ENCODE measurements at regions not wholly inside any gene's neighbourhood (a gene's known extent, or its start where the extent isn't known, plus 50 kb on each side); places are given as distances from the start of the nearest gene placed in this dataset.

DNA sequence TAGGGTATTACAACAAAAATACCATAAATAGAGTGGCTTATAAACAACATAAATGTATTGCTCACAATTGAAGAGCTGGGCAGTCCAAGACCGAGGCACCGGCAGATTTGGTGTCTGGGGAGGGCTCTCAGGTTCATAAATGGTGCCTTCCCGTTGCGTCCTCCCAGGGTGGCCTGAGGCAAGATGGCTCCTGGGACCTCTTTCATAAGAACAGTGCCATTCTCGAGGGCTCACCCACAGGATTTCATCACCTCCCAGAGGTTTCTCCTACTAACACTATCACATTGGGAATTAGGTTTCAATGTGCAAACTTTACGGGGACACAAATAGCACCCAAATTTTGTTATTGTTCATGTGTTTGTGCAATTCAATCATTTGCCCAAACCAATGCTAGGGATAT lies 793.5 kb upstream of the HS6ST1 start:
- DNase-seq (ENCODE audit: low read depth, low spot score): no peak

DNA sequence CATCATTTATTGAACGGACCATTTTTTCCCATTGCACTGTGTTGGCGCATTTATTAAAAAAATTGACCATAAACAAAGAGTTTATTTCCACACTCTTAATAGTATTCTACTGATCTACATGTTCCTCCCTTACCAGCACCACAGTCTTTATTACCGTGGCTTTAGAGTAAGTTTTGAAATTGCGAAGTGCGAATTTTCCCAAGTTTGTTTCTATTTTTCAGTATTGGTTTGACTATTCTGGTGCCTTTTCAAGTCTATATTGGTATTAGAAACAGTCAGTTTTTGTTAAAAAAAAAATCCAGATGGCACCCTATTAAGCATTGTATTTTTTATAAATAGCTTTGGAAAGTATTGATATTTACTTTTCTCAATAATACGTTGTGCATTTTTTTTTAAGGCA lies 795.1 kb upstream of the HS6ST1 start:
- no peak for DNase-seq (ENCODE audit: low read depth, low spot score)

DNA sequence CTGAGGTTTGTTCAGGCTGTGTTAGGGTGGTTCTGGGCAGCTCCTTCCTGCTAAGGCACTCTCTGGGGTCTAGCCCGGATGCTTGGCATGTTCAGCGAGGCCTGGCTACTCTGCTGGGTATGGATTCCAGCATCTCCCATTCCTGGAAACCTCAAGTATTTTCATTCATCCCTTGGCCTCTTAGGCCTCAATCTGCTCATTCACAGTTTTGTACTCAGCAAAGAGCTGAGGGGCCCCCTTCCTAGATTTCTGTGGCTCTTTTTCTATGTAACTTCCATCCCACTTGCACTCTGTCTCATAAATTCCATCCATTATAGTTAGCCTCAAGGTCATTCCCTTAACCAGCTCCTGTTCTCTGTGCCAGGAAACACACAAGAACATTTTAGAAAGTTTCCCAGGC lies 798.8 kb upstream of the HS6ST1 start:
- DNase-seq (ENCODE audit: low read depth, low spot score): no peak

- DNase-seq (ENCODE audit: low read depth, low spot score): no peak
Measured at GRCh38 chr2:129118296-129118695, 799.6 kb upstream of the HS6ST1 start.

DNA sequence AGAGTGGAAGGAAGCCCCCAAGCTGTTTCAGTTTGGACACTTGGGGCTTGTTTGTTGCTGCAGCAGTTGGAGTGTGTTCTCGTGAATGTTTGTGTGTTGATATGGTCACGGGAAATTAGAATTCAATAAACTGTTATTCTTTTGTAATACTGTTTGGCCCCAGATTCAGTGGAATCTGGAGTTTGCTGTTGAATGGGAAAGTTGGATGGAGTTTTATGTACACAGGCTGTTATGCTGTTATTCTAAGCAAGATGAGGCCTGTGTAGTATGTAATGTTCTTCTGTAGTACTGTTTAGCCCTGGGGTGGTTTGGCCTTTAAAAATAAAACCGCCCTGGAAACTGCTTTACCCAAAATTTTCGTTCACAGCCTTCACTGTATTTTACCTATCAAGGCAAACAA lies 810.4 kb upstream of the HS6ST1 start:
- no peak for DNase-seq (ENCODE audit: low read depth, low spot score)

DNA sequence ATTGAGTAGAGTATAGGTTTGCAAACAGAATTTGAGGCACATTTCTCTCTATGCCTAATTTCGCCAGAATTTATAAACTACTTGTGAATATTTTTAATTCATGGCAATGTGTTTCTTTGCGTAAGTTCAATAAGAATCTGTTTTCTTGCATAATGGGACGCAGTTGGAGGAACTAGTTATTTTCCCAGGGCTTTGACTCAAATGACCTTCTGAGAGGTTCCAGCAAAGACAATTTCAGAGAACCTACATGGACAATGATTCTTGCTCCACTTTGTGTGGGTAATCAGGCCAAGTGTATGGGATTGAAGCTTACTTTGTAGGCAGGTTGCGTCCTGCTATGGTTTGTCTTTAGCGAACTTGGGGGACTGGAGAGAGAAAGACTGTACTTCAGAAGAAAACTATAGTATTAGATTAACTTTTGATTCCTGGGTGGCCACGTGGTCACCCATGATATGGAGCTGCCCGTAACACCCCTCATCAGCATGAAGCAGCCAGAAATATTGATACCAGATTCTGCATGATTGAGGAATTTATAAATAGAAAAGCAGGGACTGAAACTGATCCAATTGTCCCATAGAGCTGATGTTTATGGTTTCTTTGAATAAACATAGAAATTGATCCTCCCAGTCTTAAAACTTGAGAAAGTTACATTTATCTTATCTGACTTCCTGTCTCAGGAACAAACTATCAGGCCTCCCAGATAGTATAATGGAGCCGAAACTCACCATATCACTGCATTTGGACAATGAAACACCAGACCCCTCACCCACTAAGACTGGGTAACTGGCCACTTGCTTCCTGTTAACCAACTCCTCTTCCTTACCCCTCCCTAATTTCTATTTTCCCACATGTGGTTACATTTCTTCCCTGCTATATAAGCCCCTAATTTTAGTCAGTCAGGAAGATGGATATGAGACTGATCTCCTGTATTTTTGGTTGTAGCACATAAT lies 815.3 kb upstream of the HS6ST1 start:
- DNase-seq (ENCODE audit: low read depth, low spot score): no peak

- no peak for DNase-seq (ENCODE audit: low read depth, low spot score)
Measured at GRCh38 chr2:129135017-129135416, 816.3 kb upstream of the HS6ST1 start.

- no peak for DNase-seq (ENCODE audit: low read depth, low spot score)
Measured at GRCh38 chr2:129139380-129139779, 820.7 kb upstream of the HS6ST1 start.

- no peak for DNase-seq (ENCODE audit: low read depth, low spot score)
Measured at GRCh38 chr2:129142465-129142864, 823.8 kb upstream of the HS6ST1 start.

DNA sequence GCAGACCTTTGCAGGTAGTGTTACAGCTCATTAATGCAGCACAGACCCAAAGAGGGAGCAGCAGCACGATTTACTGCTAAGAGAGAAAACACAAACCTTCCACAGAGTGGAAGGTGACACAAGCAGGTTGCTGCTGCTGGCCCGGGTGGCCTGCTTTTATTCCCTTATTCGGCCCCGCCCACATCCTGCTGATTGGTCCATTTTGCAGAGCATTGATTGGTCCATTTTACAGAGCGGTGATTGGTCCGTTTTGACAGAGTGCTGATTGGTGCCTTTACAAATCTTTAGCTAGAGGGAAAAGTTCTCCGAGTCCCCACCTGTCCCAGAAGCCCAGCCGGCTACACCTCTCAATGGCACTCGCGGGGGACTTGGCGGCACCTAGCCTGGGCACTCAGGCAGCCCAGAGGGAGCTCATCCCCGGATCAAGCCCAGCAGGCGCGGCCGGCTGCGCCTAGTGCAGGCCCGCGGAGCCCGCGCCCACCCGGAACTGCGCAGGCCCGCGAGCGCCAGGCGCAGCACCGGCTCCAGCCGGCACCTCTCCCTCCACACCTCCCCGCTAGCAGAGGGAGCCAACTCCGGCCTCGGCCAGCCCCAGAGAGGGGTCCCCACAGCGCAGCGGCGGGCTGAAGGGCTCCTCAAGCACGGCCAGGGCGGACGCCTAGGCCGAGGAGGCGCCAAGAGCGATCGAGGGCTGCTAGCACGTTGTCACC lies 825.6 kb upstream of the HS6ST1 start:
- DNase-seq (ENCODE audit: low read depth, low spot score): no peak

- DNase-seq (ENCODE audit: low read depth, low spot score): no peak
Measured at GRCh38 chr2:129152514-129152913, 827.0 kb upstream of the RAB6C start.

GRCh38 chr2:129160879-129161278 lies 818.6 kb upstream of the RAB6C start:
- DNase-seq (ENCODE audit: low read depth, low spot score): no peak

- no peak for DNase-seq (ENCODE audit: low read depth, low spot score)
Measured at GRCh38 chr2:129164220-129164949, 815.1 kb upstream of the RAB6C start.

DNA sequence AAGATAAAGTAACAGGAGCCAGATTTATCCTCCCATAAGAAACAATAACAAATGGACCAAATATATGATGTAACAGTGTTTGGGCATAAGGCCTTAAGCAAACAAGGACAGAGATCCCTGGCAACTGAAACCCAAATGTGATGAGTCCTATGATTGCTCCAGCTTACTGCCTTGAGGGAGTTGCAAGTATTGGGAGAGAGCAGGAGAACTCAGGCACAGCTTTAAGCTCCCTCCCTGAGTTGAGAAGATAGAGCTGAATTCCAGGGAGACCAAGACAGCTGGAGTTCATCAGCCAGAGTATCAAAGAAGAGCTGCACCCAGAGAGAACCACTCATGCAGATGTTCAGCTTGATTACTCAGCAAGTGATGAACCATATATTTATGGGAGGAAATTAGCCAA lies 814.5 kb upstream of the RAB6C start:
- DNase-seq (ENCODE audit: low read depth, low spot score): no peak

- DNase-seq (ENCODE audit: low read depth, low spot score): no peak
Measured at GRCh38 chr2:129167456-129167855, 812.0 kb upstream of the RAB6C start.

DNA sequence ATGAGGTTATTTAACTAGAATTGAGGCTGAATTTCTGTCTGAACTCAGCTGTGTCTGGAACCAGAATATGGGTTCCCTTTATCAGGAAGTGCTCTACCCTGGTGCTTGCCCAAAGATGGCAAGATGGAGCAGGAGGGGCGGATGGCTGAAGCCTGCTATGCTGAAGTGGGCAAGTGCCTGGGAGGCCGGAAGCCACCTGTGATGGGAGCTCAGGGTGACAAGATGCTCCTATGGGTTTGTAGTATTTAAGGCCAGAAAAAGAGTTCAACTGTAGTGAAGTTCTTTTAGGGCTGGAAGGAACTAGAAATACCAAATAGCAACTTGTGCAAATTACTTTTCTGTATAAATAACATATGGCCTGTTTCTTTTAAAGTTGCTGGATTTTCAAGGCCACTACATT lies 808.9 kb upstream of the RAB6C start:
- no peak for DNase-seq (ENCODE audit: low read depth, low spot score)

DNA sequence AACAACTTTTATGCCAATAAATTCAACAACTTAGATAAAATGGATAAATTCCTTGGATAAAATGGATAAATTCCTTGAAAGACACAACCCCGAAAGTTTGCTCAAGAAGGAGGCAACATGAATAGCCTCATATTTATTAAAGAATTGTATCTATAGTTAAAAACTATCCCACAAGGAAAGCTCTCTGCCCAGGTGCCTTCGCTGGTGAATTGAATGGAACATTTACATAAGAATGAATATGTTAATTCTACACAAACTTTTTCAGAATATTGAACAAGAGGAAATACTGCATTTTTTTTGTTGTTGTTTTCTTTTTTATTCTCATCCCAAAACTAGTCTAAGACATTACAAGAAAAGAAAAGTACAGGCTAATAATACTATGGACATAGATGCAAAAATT lies 805.3 kb upstream of the RAB6C start:
- no peak for DNase-seq (ENCODE audit: low read depth, low spot score)

GRCh38 chr2:129175051-129175450 lies 804.4 kb upstream of the RAB6C start:
- no peak for DNase-seq (ENCODE audit: low read depth, low spot score)

DNA sequence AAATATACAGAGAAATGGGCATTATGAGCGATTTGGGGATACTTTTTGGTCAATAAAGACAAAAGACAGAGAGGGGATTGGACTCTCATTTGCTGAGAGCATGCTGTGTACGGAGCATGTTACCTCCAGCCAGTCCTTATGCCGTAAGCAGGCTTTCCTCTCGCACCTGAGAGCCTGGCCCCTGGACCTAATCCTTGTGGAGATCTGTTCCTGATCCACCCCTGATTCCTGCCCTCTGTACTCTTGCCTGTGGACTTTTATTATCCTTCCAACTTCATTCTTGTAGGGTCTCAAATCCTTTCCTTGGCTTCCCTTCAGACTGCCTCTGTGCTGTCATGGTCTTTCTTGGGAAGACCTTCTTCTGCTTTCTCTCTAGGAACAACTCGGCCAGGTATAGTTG lies 803.1 kb upstream of the RAB6C start:
- DNase-seq (ENCODE audit: low read depth, low spot score): no peak

DNA sequence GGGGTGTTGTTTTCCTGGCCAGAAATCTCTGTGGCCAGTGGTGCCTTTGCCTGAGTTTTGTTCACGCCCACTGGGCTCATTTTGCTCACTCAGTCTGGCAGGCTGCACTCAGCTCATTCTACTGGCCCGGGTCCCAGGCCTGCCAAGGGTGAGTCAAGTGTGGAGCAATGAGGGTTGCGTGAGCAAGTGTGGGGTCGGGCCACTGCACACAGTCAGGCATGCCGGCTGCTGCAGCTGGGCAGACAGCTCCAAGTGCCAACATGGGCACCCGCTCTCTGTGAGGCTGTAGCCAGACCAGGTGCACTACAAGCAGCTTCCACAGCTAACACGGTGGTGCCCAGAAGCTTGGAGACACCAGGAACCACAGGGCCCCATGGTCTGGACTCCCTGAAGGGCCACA lies 801.1 kb upstream of the RAB6C start:
- no peak for DNase-seq (ENCODE audit: low read depth, low spot score)

DNA sequence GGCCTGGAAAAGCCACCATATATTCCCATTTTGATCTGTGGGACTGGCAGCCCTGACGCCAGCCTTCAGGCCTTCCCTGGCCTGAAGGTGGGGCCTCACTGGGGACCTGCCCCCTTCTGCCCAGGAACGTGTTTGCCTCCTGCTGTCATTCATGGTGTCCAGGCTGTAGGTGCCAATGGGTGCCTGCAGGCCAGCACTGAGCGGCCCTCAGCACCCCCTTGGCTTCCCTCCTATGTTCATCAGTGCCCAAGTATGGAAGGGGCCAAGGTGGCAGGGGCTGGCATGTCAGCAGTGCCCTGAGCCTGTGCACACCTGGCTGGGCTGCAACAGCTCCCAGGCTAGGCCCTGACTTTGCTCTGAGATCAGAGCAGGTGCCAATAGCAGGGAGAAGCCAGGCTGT lies 800.3 kb upstream of the RAB6C start:
- no peak for DNase-seq (ENCODE audit: low read depth, low spot score)

DNA sequence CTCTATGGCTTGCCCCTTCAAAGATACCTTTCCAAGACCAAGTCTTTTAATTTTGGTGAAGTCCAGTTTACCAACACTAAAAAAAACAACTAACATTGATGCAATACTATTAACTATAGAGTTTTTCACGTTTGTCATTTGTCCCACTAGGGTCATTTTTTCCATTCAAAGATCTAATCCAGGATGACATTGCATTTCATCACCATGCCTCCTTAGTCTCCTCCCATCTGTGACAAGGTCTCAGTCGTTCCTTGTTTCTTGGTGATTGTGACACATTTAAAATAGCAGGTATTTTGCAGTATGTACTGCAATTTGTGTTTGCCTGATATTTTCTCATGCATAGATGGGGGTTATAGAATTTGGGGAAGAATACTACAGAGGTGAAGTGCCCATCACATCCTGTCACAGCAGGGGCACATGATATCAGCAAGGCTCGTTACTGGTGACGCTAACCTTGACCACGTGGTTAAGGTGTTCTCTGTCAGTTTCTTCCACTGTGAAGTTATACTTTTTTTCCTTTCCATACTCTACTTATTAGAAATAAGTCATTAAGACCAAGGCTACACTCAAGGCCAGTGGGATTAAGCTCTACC lies 799.2 kb upstream of the RAB6C start:
- no peak for DNase-seq (ENCODE audit: low read depth, low spot score)

Data from smooth muscle cell of the brain vasculature (primary cell).